SU-DHL-6 (cell line): ENCODE measurements at regions not wholly inside any gene's neighbourhood (a gene's known extent, or its start where the extent isn't known, plus 50 kb on each side); places are given as distances from the start of the nearest gene placed in this dataset.

ENCODE experiments used
- H2AFZ ChIP-seq: fragments of 200-600 bp; sonication (generic); 2 replicates; pipeline ENCODE4 v1.6.1; 2014; ENCODE audit warnings: low read depth, mild to moderate bottlenecking, moderate library complexity, mixed read lengths, antibody characterized with exemption, low read length; ENCODE audit not compliant: severe bottlenecking
- H3F3A ChIP-seq: fragments of 200-600 bp; shearing (Covaris generic); 2 replicates; pipeline ENCODE4 v1.6.0; 2016; ENCODE audit warnings: antibody characterized with exemption, mild to moderate bottlenecking; ENCODE audit not compliant: insufficient read depth
- H3K27ac ChIP-seq: fragments of 200-600 bp; sonication (generic); 2 replicates; pipeline ENCODE4 v1.5.1; 2016; ENCODE audit warnings: low read depth, mild to moderate bottlenecking, low read length, moderate library complexity, mixed read lengths
- H3K27me3 ChIP-seq: fragments of 200-600 bp; sonication (generic), shearing (Covaris generic); 2 replicates; pipeline ENCODE4 v1.6.0; 2014; ENCODE audit warnings: mild to moderate bottlenecking, low read length
- H3K36me3 ChIP-seq: fragments of 200-600 bp; sonication (generic); 2 replicates; pipeline ENCODE4 v1.6.1; 2014; ENCODE audit warnings: mild to moderate bottlenecking, low read length, mixed read lengths
- H3K4me2 ChIP-seq: fragments of 300-600, 200-600 bp; shearing (Covaris generic), sonication (generic); 2 replicates; pipeline ENCODE4 v1.6.0; 2014; ENCODE audit warnings: low read length, low read depth, mild to moderate bottlenecking; ENCODE audit not compliant: poor library complexity, severe bottlenecking
- H3K4me3 ChIP-seq: fragments of 200-600 bp; sonication (generic); 2 replicates; pipeline ENCODE4 v1.5.1; 2014; ENCODE audit warnings: antibody characterized with exemption, low read length, mild to moderate bottlenecking, mixed read lengths; ENCODE audit not compliant: insufficient read depth, poor library complexity, severe bottlenecking
- H3K79me2 ChIP-seq: fragments of 200-600 bp; sonication (generic); 2 replicates; pipeline ENCODE4 v1.6.1; 2014; ENCODE audit warnings: mild to moderate bottlenecking, low read length, moderate library complexity; ENCODE audit not compliant: insufficient read depth
- H3K9ac ChIP-seq: fragments of 200-600 bp; sonication (generic); 2 replicates; pipeline ENCODE4 v1.7.0; 2014; ENCODE audit warnings: mild to moderate bottlenecking, low read length
- H3K9me2 ChIP-seq: fragments of 200-600 bp; sonication (generic); replicated peaks from 2 replicates; pipeline ENCODE4 v1.6.1; 2014; ENCODE audit warnings: low read length; ENCODE audit not compliant: insufficient read depth
- H3K9me3 ChIP-seq: fragments of 200-600 bp; sonication (generic); 2 replicates; pipeline ENCODE4 v1.6.1; 2014; ENCODE audit warnings: low read length, mixed read lengths; ENCODE audit not compliant: insufficient read depth
- H4K20me1 ChIP-seq: fragments of 200-600 bp; sonication (generic); 2 replicates; pipeline ENCODE4 v1.6.1; 2014; ENCODE audit warnings: low read depth, mild to moderate bottlenecking, antibody characterized with exemption, low read length, moderate library complexity, mixed read lengths
- EZH2phosphoT487 ChIP-seq: fragments of 200-600 bp; sonication (generic), shearing (Covaris generic); conservative IDR thresholded peaks from 2 replicates; pipeline ENCODE4 v1.6.1; 2018; ENCODE audit warnings: mild to moderate bottlenecking, antibody characterized with exemption, low read length, moderate library complexity, mixed read lengths
- TF ChIP-seq, protein P1 (sequence below): fragments of 200-600 bp; sonication (generic); IDR thresholded peaks from one replicate; pipeline ENCODE4 v1.5.1; 2017; ENCODE audit warnings: antibody characterized with exemption, mild to moderate bottlenecking, low read length, moderate library complexity; ENCODE audit not compliant: insufficient read depth, poor library complexity, severe bottlenecking

- TF ChIP-seq, protein P1, sequence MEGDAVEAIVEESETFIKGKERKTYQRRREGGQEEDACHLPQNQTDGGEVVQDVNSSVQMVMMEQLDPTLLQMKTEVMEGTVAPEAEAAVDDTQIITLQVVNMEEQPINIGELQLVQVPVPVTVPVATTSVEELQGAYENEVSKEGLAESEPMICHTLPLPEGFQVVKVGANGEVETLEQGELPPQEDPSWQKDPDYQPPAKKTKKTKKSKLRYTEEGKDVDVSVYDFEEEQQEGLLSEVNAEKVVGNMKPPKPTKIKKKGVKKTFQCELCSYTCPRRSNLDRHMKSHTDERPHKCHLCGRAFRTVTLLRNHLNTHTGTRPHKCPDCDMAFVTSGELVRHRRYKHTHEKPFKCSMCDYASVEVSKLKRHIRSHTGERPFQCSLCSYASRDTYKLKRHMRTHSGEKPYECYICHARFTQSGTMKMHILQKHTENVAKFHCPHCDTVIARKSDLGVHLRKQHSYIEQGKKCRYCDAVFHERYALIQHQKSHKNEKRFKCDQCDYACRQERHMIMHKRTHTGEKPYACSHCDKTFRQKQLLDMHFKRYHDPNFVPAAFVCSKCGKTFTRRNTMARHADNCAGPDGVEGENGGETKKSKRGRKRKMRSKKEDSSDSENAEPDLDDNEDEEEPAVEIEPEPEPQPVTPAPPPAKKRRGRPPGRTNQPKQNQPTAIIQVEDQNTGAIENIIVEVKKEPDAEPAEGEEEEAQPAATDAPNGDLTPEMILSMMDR: no peak
- no peak for TF ChIP-seq EZH2phosphoT487
These were observed 480.7 kb downstream of the PRKD1 start for GRCh38 chr14:29446971-29447370.

DNA sequence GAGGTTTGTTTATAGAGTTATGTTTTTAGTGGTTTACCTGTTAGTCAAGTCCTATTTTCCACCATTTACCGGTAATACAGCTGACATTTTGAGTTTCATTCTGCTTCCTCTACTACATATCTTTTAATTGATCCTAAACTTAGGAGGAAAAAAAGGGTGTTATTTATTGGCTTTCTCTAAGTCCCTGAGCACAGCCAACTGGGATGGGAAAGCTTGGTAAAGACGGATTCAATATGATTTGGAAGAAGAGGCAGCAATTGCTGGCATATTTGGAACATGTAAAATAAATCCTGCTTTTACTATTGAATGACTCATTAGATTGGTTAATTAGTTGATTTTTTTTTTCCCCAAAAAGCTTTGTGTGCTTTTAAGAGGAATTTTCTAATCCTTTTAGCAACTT is 475.7 kb downstream of the PRKD1 start:
- H3K36me3 ChIP-seq: no peaks in the 10 kb centered on the region
- TF ChIP-seq, protein P1: no peak
- TF ChIP-seq EZH2phosphoT487: no peak
- no peak overlapping the region for H3K27ac ChIP-seq
- no peaks in the 10 kb centered on the region; the same call in 1 of the 2 replicates for H3K9me2 ChIP-seq
- no peak overlapping the region for H3K9ac ChIP-seq
- H3F3A ChIP-seq: no peaks in the 10 kb centered on the region
- H3K27me3 ChIP-seq: no peaks in the 10 kb centered on the region
- no peak overlapping the region for H3K4me2 ChIP-seq
- no peak overlapping the region for H3K4me3 ChIP-seq
- no peaks in the 10 kb centered on the region for H3K79me2 ChIP-seq
- H3K9me3 ChIP-seq: no peaks in the 10 kb centered on the region
- no peak overlapping the region for H2AFZ ChIP-seq
- H4K20me1 ChIP-seq: no peaks in the 10 kb centered on the region

More at GRCh38 chr14:29446971-29447370, 480.7 kb downstream of the PRKD1 start:
- Histone ChIP-seq H3K36me3 (no peaks in the 10 kb centered on the region), H3K4me3 (no peak overlapping the region), H3F3A (no peaks in the 10 kb centered on the region), H3K4me2 (no peak overlapping the region), H3K27me3 (no peaks in the 10 kb centered on the region), H2AFZ (no peak overlapping the region), H3K79me2 (no peaks in the 10 kb centered on the region), H3K9me3 (no peaks in the 10 kb centered on the region), H4K20me1 (no peaks in the 10 kb centered on the region), H3K9ac (no peak overlapping the region), H3K9me2 (no peaks in the 10 kb centered on the region), H3K27ac (no peak overlapping the region)

- TF ChIP-seq, protein P1: no peak
- TF ChIP-seq EZH2phosphoT487: no peak
- Histone ChIP-seq H3K4me2 (no peak overlapping the region), H4K20me1 (no peaks in the 10 kb centered on the region), H3F3A (no peaks in the 10 kb centered on the region), H3K4me3 (no peak overlapping the region), H3K36me3 (no peaks in the 10 kb centered on the region), H3K9me2 (no peaks in the 10 kb centered on the region; the same call in 1 of the 2 replicates), H2AFZ (no peak overlapping the region), H3K79me2 (no peaks in the 10 kb centered on the region), H3K27me3 (no peaks in the 10 kb centered on the region), H3K9ac (no peak overlapping the region), H3K27ac (no peak overlapping the region), H3K9me3 (no peaks in the 10 kb centered on the region)
These were observed 474.6 kb downstream of the PRKD1 start for GRCh38 chr14:29453045-29453444.
